SU-DHL-6 (cell line): ENCODE measurements at regions not wholly inside any gene's neighbourhood (a gene's known extent, or its start where the extent isn't known, plus 50 kb on each side); places are given as distances from the start of the nearest gene placed in this dataset.

Source experiments
- H2AFZ ChIP-seq: fragments of 200-600 bp; sonication (generic); 2 replicates; pipeline ENCODE4 v1.6.1; 2014; ENCODE audit warnings: low read depth, mild to moderate bottlenecking, moderate library complexity, mixed read lengths, antibody characterized with exemption, low read length; ENCODE audit not compliant: severe bottlenecking
- H3F3A ChIP-seq: fragments of 200-600 bp; shearing (Covaris generic); 2 replicates; pipeline ENCODE4 v1.6.0; 2016; ENCODE audit warnings: antibody characterized with exemption, mild to moderate bottlenecking; ENCODE audit not compliant: insufficient read depth
- H3K27ac ChIP-seq: fragments of 200-600 bp; sonication (generic); 2 replicates; pipeline ENCODE4 v1.5.1; 2016; ENCODE audit warnings: low read depth, mild to moderate bottlenecking, low read length, moderate library complexity, mixed read lengths
- H3K27me3 ChIP-seq: fragments of 200-600 bp; sonication (generic), shearing (Covaris generic); 2 replicates; pipeline ENCODE4 v1.6.0; 2014; ENCODE audit warnings: mild to moderate bottlenecking, low read length
- H3K36me3 ChIP-seq: fragments of 200-600 bp; sonication (generic); 2 replicates; pipeline ENCODE4 v1.6.1; 2014; ENCODE audit warnings: mild to moderate bottlenecking, low read length, mixed read lengths
- H3K4me2 ChIP-seq: fragments of 300-600, 200-600 bp; shearing (Covaris generic), sonication (generic); 2 replicates; pipeline ENCODE4 v1.6.0; 2014; ENCODE audit warnings: low read length, low read depth, mild to moderate bottlenecking; ENCODE audit not compliant: poor library complexity, severe bottlenecking
- H3K4me3 ChIP-seq: fragments of 200-600 bp; sonication (generic); 2 replicates; pipeline ENCODE4 v1.5.1; 2014; ENCODE audit warnings: antibody characterized with exemption, low read length, mild to moderate bottlenecking, mixed read lengths; ENCODE audit not compliant: insufficient read depth, poor library complexity, severe bottlenecking
- H3K79me2 ChIP-seq: fragments of 200-600 bp; sonication (generic); 2 replicates; pipeline ENCODE4 v1.6.1; 2014; ENCODE audit warnings: mild to moderate bottlenecking, low read length, moderate library complexity; ENCODE audit not compliant: insufficient read depth
- H3K9ac ChIP-seq: fragments of 200-600 bp; sonication (generic); 2 replicates; pipeline ENCODE4 v1.7.0; 2014; ENCODE audit warnings: mild to moderate bottlenecking, low read length
- H3K9me2 ChIP-seq: fragments of 200-600 bp; sonication (generic); replicated peaks from 2 replicates; pipeline ENCODE4 v1.6.1; 2014; ENCODE audit warnings: low read length; ENCODE audit not compliant: insufficient read depth
- H3K9me3 ChIP-seq: fragments of 200-600 bp; sonication (generic); 2 replicates; pipeline ENCODE4 v1.6.1; 2014; ENCODE audit warnings: low read length, mixed read lengths; ENCODE audit not compliant: insufficient read depth
- H4K20me1 ChIP-seq: fragments of 200-600 bp; sonication (generic); 2 replicates; pipeline ENCODE4 v1.6.1; 2014; ENCODE audit warnings: low read depth, mild to moderate bottlenecking, antibody characterized with exemption, low read length, moderate library complexity, mixed read lengths
- EZH2phosphoT487 ChIP-seq: fragments of 200-600 bp; sonication (generic), shearing (Covaris generic); conservative IDR thresholded peaks from 2 replicates; pipeline ENCODE4 v1.6.1; 2018; ENCODE audit warnings: mild to moderate bottlenecking, antibody characterized with exemption, low read length, moderate library complexity, mixed read lengths
- TF ChIP-seq, protein P1 (sequence below): fragments of 200-600 bp; sonication (generic); IDR thresholded peaks from one replicate; pipeline ENCODE4 v1.5.1; 2017; ENCODE audit warnings: antibody characterized with exemption, mild to moderate bottlenecking, low read length, moderate library complexity; ENCODE audit not compliant: insufficient read depth, poor library complexity, severe bottlenecking

DNA sequence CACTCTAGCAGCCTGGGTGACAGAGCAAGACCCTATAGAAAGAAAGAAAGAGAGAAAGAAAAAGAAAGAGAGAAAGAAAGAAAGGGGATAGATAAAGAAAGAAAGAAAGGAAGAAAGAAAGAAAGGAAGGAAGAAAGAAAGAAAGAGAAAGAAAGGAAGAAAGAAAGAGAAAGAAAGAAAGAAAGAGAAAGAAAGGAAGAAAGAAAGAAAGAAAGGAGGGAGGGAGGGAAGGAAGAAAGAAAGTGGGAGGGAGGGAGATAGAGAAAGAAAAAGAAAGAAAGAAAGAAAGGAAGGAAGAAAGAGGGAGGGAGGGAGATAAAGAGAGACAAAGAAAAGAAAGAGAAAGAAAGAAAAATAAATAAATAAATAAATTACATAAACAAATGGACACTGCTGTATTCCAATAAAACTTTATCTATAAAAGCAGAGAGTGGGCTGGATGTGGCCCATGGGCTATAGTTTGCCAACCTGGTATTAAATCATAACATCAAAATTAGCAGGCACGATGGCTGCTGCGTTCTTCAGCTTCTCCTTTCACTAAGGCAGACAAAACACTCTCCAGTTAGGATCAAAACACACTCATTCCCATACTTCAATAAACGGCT is 165.0 kb downstream of the ZNF674 start:
- H3K9me2 ChIP-seq = no peaks in the 10 kb centered on the region
- H3K4me2 ChIP-seq = no peak overlapping the region
- no peak overlapping the region for H3K9ac ChIP-seq
- TF ChIP-seq, protein P1, sequence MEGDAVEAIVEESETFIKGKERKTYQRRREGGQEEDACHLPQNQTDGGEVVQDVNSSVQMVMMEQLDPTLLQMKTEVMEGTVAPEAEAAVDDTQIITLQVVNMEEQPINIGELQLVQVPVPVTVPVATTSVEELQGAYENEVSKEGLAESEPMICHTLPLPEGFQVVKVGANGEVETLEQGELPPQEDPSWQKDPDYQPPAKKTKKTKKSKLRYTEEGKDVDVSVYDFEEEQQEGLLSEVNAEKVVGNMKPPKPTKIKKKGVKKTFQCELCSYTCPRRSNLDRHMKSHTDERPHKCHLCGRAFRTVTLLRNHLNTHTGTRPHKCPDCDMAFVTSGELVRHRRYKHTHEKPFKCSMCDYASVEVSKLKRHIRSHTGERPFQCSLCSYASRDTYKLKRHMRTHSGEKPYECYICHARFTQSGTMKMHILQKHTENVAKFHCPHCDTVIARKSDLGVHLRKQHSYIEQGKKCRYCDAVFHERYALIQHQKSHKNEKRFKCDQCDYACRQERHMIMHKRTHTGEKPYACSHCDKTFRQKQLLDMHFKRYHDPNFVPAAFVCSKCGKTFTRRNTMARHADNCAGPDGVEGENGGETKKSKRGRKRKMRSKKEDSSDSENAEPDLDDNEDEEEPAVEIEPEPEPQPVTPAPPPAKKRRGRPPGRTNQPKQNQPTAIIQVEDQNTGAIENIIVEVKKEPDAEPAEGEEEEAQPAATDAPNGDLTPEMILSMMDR = no peak
- TF ChIP-seq EZH2phosphoT487 = no peak
- H3K27me3 ChIP-seq = no peaks in the 10 kb centered on the region
- no peaks in the 10 kb centered on the region for H3K79me2 ChIP-seq
- H3K36me3 ChIP-seq = no peaks in the 10 kb centered on the region
- no peaks in the 10 kb centered on the region for H4K20me1 ChIP-seq
- no peaks in the 10 kb centered on the region for H3K9me3 ChIP-seq
- no peak overlapping the region for H3K4me3 ChIP-seq
- H3K27ac ChIP-seq = no peak overlapping the region
- H3F3A ChIP-seq = no peaks in the 10 kb centered on the region
- H2AFZ ChIP-seq = no peak overlapping the region

DNA sequence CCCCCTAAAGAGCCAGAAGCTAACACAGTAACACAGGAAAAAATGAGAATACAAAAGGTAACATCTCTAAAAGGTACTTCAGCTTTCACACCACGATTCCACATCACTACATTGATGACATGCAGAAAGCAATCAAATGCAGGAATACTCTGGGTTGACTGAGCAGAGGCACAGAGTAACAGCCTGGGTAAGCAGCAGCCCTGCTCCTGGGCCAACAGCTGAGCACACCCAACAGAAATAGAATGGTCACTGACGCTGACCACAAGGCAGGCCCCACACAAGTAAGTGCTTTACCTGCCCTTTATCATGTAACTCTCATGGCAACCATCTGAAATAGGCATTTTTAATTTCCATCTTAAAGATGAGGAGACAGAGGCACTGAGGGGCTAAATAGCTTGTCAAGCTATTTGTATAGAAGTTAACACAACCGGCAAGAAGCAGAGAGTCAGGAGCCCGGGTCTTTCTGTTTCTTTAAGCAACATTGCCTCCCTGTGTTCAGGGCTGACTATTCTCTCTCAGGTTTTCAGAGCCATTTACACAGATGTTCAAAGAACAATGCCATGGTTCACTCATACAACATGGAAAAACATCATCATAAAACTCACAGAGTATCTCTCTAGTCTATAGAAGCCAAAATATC is 168.9 kb downstream of the ZNF674 start:
- H3K9me2 ChIP-seq = no peaks in the 10 kb centered on the region
- no peaks in the 10 kb centered on the region for H3K27me3 ChIP-seq
- no peak overlapping the region for H2AFZ ChIP-seq
- no peak overlapping the region for H3K4me2 ChIP-seq
- H3K79me2 ChIP-seq = no peaks in the 10 kb centered on the region
- H3K9me3 ChIP-seq = no peaks in the 10 kb centered on the region
- H3K27ac ChIP-seq = no peak overlapping the region
- no peaks in the 10 kb centered on the region for H3K36me3 ChIP-seq
- H3K9ac ChIP-seq = no peak overlapping the region
- H4K20me1 ChIP-seq = no peaks in the 10 kb centered on the region
- no peak for TF ChIP-seq EZH2phosphoT487
- TF ChIP-seq, protein P1 = no peak
- no peak overlapping the region for H3K4me3 ChIP-seq
- no peaks in the 10 kb centered on the region for H3F3A ChIP-seq

DNA sequence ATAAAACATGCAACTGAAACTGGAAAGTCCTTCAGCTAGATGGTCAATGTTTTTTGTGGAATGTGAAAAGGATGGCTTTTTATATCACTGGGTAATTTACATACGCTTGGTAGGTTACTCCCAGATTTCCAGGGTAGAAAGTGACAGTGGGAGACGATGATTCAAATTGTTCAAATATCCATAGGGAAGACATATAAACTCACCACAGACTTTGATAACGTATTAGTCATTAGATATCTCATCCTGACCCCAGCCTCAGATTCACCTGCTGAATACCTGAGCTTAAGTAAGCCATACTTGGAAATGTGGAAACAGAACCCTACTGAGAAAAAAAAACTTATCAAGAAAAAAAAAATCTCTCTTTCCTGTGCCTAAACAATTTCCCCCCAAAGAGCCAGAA is 169.4 kb downstream of the ZNF674 start:
- Histone ChIP-seq H3F3A (no peaks in the 10 kb centered on the region), H3K9me2 (no peaks in the 10 kb centered on the region), H4K20me1 (no peaks in the 10 kb centered on the region), H3K27ac (no peak overlapping the region), H2AFZ (no peak overlapping the region), H3K4me2 (no peak overlapping the region), H3K9me3 (no peaks in the 10 kb centered on the region), H3K36me3 (no peaks in the 10 kb centered on the region), H3K4me3 (no peak overlapping the region), H3K79me2 (no peaks in the 10 kb centered on the region), H3K9ac (no peak overlapping the region), H3K27me3 (no peaks in the 10 kb centered on the region)
- no peak for TF ChIP-seq EZH2phosphoT487
- TF ChIP-seq, protein P1 = no peak
